CD4-positive, alpha-beta T cell treated with Interleukin-1 beta for 1 hour (primary cell): ENCODE measurements at regions not wholly inside any gene's neighbourhood (a gene's known extent, or its start where the extent isn't known, plus 50 kb on each side); places are given as distances from the start of the nearest gene placed in this dataset.
"Not testable (repeated sequence)": the region's sequence is repeated elsewhere in the genome, so short reads cannot be mapped to it uniquely, and the experiment has no call there.

ENCODE experiments used
- DNase-seq, 2 donors: peaks; one replicate each; pipeline ENCODE4 v3.0.0-alpha.2; 2020 to 2022

GRCh38 chr5:68823301-68823700 lies 270.5 kb upstream of the SLC30A5 start:
- DNase-seq: no peak

GRCh38 chr5:68830377-68830898 lies 263.4 kb upstream of the SLC30A5 start:
- no peak for DNase-seq

- no peak for DNase-seq
These were observed 259.3 kb upstream of the SLC30A5 start for GRCh38 chr5:68834491-68834981.

- no peak for DNase-seq
These were observed 255.6 kb upstream of the SLC30A5 start for GRCh38 chr5:68838157-68838718.

GRCh38 chr5:68839019-68839552 lies 254.7 kb upstream of the SLC30A5 start:
- DNase-seq: no peak

- DNase-seq: no peak
These were observed 250.0 kb upstream of the SLC30A5 start for GRCh38 chr5:68843624-68844364.

- DNase-seq: no peak
These were observed 248.7 kb upstream of the SLC30A5 start for GRCh38 chr5:68845131-68845530.

GRCh38 chr5:68846828-68847227 lies 247.0 kb upstream of the SLC30A5 start:
- no peak for DNase-seq

GRCh38 chr5:68848091-68848490 lies 245.7 kb upstream of the SLC30A5 start:
- DNase-seq: no peak

- no peak for DNase-seq
These were observed 244.7 kb upstream of the SLC30A5 start for GRCh38 chr5:68849103-68849502.

- no peak for DNase-seq
These were observed 243.9 kb upstream of the SLC30A5 start for GRCh38 chr5:68849906-68850305.

GRCh38 chr5:68861099-68861498 lies 232.7 kb upstream of the SLC30A5 start:
- no peak for DNase-seq

- DNase-seq: no peak
These were observed 231.3 kb upstream of the SLC30A5 start for GRCh38 chr5:68862560-68862959.

- DNase-seq: not testable (repeated sequence)
These were observed 228.6 kb upstream of the SLC30A5 start for GRCh38 chr5:68865192-68865591.

- no peak for DNase-seq
These were observed 221.6 kb upstream of the SLC30A5 start for GRCh38 chr5:68872088-68872839.

GRCh38 chr5:68873198-68873597 lies 220.6 kb upstream of the SLC30A5 start:
- no peak for DNase-seq

- peak; percentile 20 to 31 for DNase-seq
These were observed 218.5 kb upstream of the SLC30A5 start for GRCh38 chr5:68875351-68875750.

GRCh38 chr5:68883436-68883835 lies 210.4 kb upstream of the SLC30A5 start:
- DNase-seq: no peak

- no peak for DNase-seq
These were observed 209.6 kb upstream of the SLC30A5 start for GRCh38 chr5:68884144-68884754.

GRCh38 chr5:68884883-68885282 lies 208.9 kb upstream of the SLC30A5 start:
- peak in 1 of 2 donors; percentile 4 for DNase-seq

- no peak for DNase-seq
These were observed 207.0 kb upstream of the SLC30A5 start for GRCh38 chr5:68886814-68887213.

- DNase-seq: no peak
These were observed 202.1 kb upstream of the SLC30A5 start for GRCh38 chr5:68891718-68892117.

- DNase-seq: no peak
These were observed 199.1 kb upstream of the SLC30A5 start for GRCh38 chr5:68894673-68895072.
